Tibial nerve (tissue), 4 donors: ENCODE measurements at regions not wholly inside any gene's neighbourhood (a gene's known extent, or its start where the extent isn't known, plus 50 kb on each side); places are given as distances from the start of the nearest gene placed in this dataset.

Experiments used
- EP300 ChIP-seq, 2 donors: sonication (generic); formaldehyde crosslinking; IDR thresholded peaks; one replicate each; pipeline ENCODE4 v1.6.1; 2017; ENCODE audit warnings: antibody characterized with exemption in 2 of 2, mild to moderate bottlenecking in 1 of 2
- POLR2A ChIP-seq, 2 donors: fragments of 450-650 bp; IDR thresholded peaks; one replicate each; pipeline ENCODE4 v1.6.1; 2017; ENCODE audit warnings: antibody characterized with exemption in 2 of 2, mild to moderate bottlenecking in 2 of 2, moderate library complexity in 2 of 2
- TF ChIP-seq, protein P1 (sequence below), 5 experiments: fragments of 200-600 bp in 3 of 5; fragments of 450-650 bp in 2 of 5; sonication (generic) in 3 of 5; IDR thresholded peaks; one replicate each; pipeline ENCODE4 v1.5.1; 2016 to 2019; ENCODE audit warnings: antibody characterized with exemption in 5 of 5, mild to moderate bottlenecking in 3 of 5, moderate library complexity in 2 of 5

DNA sequence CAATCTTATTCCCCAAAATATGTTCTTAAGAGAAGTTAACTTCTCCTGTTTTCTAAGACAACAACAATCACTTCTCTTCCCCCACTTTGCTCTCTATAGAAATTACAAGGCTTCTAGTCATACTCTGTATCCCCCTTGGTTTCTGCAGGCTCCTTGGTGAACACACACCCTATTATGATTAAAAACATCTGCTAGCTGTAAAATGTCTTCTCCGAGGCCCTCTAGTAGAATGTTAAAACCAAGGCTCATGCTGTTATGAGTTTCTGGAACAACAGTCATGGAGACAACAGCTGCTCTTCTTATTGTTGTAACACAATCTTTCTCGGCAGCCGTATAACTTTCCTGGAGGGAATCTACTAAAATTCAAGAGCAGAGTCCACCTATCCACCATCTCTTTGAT, 397.5 kb upstream of the CCDC196 start:
- TF ChIP-seq, protein P1, sequence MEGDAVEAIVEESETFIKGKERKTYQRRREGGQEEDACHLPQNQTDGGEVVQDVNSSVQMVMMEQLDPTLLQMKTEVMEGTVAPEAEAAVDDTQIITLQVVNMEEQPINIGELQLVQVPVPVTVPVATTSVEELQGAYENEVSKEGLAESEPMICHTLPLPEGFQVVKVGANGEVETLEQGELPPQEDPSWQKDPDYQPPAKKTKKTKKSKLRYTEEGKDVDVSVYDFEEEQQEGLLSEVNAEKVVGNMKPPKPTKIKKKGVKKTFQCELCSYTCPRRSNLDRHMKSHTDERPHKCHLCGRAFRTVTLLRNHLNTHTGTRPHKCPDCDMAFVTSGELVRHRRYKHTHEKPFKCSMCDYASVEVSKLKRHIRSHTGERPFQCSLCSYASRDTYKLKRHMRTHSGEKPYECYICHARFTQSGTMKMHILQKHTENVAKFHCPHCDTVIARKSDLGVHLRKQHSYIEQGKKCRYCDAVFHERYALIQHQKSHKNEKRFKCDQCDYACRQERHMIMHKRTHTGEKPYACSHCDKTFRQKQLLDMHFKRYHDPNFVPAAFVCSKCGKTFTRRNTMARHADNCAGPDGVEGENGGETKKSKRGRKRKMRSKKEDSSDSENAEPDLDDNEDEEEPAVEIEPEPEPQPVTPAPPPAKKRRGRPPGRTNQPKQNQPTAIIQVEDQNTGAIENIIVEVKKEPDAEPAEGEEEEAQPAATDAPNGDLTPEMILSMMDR (IDR thresholded peaks at IDR 0.05): no peak
- no peak for TF ChIP-seq POLR2A (IDR thresholded peaks at IDR 0.05)
- TF ChIP-seq EP300 (IDR thresholded peaks at IDR 0.05): no peak
